ENCODE measurements at regions not wholly inside any gene's neighbourhood (a gene's known extent, or its start where the extent isn't known, plus 50 kb on each side); places are given as distances from the start of the nearest gene placed in this dataset.

DNA sequence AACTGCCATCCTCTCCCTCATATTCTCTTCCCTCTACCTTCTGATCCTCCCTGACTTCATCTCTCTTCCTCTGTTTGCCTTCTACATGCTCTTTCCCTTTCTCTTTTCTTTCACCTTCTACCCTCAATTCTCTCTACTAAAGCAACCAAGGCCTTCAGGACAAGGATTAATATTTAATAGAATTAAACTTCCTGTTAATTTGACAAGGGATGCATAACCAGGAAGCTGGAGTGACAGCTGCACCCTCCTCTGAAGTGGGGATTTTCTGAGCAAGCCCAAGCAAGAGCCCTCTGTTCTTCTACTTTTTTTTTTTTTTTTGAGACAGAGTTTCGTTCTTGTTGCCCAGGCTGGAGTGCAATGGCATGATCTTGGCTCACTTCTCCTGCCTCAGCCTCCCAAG lies 63.4 kb upstream of the MED4 start:
- Histone ChIP-seq H3K9me3 (replicated peaks; ENCODE audit: control insufficient read depth, insufficient read depth, low read depth, low read length) (no peaks in the 10 kb centered on the region), H3K4me2 (ENCODE audit: insufficient read depth, low read length) (no peak overlapping the region), H3K36me3 (ENCODE audit: control insufficient read depth, insufficient read depth, low read length) (no peaks in the 10 kb centered on the region), H4K20me1 (replicated peaks; ENCODE audit: control insufficient read depth, insufficient read depth, low read length) (no peaks in the 10 kb centered on the region), H3K9me1 (ENCODE audit: control insufficient read depth, insufficient read depth, low read length) (no peaks in the 10 kb centered on the region), H3K27ac (ENCODE audit: extremely low read depth, low read depth, low read length) (no peak overlapping the region), H2AFZ (ENCODE audit: low read depth, low read length) (0 out of 2 replicates have a peak overlapping the region, but pooled peaks have one; percentile 24), H3K9ac (ENCODE audit: insufficient read depth in 1 of 2, low read depth in 2 of 2, low read length in 2 of 2) (no peak overlapping the region), H3K79me2 (ENCODE audit: control insufficient read depth, insufficient read depth, low read length) (no peaks in the 10 kb centered on the region), H3K4me1 (replicated peaks in 1 of 2; ENCODE audit: control insufficient read depth in 2 of 2, insufficient read depth in 2 of 2, low read length in 2 of 2) (peaks cover 0 to 14% of the 10 kb centered on the region in 2 experiments; a peak in 3 of 5 replicates), H3K27me3 (ENCODE audit: control insufficient read depth in 2 of 2, insufficient read depth in 2 of 2, low read length in 2 of 2) (no peaks in the 10 kb centered on the region), H3K4me3 (no peak overlapping the region)
- POLR2A ChIA-PET, result interaction anchor here (0.9 kb wide), 1 partner anchor 10 kb away, joined by 3 read pairs; no protein-coding TSS in a partner anchor
- ATAC-seq (no peak), DNase-seq (ENCODE audit: extremely low read depth in 1 of 4, low spot score in 3 of 4) (no peak), FAIRE-seq (no peak)
- TF ChIP-seq, protein P1, sequence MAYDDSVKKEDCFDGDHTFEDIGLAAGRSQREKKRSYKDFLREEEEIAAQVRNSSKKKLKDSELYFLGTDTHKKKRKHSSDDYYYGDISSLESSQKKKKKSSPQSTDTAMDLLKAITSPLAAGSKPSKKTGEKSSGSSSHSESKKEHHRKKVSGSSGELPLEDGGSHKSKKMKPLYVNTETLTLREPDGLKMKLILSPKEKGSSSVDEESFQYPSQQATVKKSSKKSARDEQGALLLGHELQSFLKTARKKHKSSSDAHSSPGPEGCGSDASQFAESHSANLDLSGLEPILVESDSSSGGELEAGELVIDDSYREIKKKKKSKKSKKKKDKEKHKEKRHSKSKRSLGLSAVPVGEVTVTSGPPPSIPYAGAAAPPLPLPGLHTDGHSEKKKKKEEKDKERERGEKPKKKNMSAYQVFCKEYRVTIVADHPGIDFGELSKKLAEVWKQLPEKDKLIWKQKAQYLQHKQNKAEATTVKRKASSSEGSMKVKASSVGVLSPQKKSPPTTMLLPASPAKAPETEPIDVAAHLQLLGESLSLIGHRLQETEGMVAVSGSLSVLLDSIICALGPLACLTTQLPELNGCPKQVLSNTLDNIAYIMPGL (CRISPR knock-in tag; IDR thresholded peaks at IDR 0.05), result no peak
- TF ChIP-seq TAL1 (IDR thresholded peaks at IDR 0.05) (no peak), GATAD2B (IDR thresholded peaks at IDR 0.05; ENCODE audit: borderline replicate concordance) (no peak), ZNF717 (CRISPR knock-in tag; IDR thresholded peaks at IDR 0.05) (no peak), SRF (CRISPR knock-in tag; IDR thresholded peaks at IDR 0.05) (no peak), FOXA3 (CRISPR knock-in tag; conservative IDR thresholded peaks at IDR 0.05 in 1 of 2, IDR thresholded peaks at IDR 0.05 in 1 of 2) (no peak), JUNB (CRISPR knock-in tag; conservative IDR thresholded peaks at IDR 0.05) (no peak), SNIP1 (IDR thresholded peaks at IDR 0.05; ENCODE audit: low read depth) (no peak), ZNF79 (CRISPR knock-in tag; IDR thresholded peaks at IDR 0.05; ENCODE audit: low read depth) (no peak), WHSC1 (IDR thresholded peaks at IDR 0.05; ENCODE audit: low read length) (no peak), NR2C1 (IDR thresholded peaks at IDR 0.05) (no peak), NR2C1 (tag; IDR thresholded peaks at IDR 0.05) (no peak), SMARCE1 (IDR thresholded peaks at IDR 0.05) (no peak)
- TF ChIP-seq, protein P2, sequence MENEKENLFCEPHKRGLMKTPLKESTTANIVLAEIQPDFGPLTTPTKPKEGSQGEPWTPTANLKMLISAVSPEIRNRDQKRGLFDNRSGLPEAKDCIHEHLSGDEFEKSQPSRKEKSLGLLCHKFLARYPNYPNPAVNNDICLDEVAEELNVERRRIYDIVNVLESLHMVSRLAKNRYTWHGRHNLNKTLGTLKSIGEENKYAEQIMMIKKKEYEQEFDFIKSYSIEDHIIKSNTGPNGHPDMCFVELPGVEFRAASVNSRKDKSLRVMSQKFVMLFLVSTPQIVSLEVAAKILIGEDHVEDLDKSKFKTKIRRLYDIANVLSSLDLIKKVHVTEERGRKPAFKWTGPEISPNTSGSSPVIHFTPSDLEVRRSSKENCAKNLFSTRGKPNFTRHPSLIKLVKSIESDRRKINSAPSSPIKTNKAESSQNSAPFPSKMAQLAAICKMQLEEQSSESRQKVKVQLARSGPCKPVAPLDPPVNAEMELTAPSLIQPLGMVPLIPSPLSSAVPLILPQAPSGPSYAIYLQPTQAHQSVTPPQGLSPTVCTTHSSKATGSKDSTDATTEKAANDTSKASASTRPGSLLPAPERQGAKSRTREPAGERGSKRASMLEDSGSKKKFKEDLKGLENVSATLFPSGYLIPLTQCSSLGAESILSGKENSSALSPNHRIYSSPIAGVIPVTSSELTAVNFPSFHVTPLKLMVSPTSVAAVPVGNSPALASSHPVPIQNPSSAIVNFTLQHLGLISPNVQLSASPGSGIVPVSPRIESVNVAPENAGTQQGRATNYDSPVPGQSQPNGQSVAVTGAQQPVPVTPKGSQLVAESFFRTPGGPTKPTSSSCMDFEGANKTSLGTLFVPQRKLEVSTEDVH (IDR thresholded peaks at IDR 0.05; ENCODE audit: low read depth, partially characterized antibody), result no peak
- TF ChIP-seq, protein P3, sequence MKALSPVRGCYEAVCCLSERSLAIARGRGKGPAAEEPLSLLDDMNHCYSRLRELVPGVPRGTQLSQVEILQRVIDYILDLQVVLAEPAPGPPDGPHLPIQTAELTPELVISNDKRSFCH (CRISPR knock-in tag; IDR thresholded peaks at IDR 0.05), result no peak
- TF ChIP-seq, protein P3 (tag; IDR thresholded peaks at IDR 0.05), result no peak
- CTCF ChIA-PET (ENCODE audit: low intra/inter-chr PET ratio), result no interaction called here
- WGBS (ENCODE audit: insufficient coverage, low coverage, missing lambda C conversion rate), result no CpG with 5 or more reads among the region's 1 CpG
- intact Hi-C loops (cut with micrococcal nuclease), result no loop called here
- no TSS peak for BruUV-seq (replicated peaks)
- in situ Hi-C loops (cut with MboI), result no loop called here
